ENCODE measurements at regions not wholly inside any gene's neighbourhood (a gene's known extent, or its start where the extent isn't known, plus 50 kb on each side); places are given as distances from the start of the nearest gene placed in this dataset.

DNA sequence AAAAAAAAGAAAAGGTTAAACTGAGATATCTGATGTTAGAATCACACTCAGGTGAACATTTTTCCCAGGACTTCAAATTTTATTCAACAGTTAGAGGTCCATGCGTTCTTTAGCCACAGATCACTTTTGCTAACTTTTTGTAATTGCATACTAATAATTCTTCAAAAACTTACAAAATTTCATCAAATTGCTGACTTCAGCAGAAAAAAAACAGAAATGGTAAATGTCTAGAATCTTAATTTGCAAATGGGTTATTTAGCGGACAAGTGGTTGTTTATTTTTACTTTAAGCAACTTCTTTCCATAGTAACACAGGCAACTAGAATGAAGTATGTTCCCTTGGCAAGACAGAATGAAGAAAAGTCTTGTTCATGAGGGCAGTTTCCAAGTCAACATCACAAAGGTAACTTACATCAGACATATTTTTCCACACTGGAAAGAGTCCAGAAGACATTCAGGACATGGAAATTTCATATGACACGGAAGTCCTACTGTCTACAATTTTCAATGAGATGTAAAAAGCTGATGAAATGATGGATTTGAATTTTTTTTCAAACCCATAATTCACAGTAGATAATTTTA is 62.5 kb upstream of the SOX5 start:
- no peak overlapping the region for H3K4me3 ChIP-seq
- H3K4me1 ChIP-seq = no peaks in the 10 kb centered on the region
- TF ChIP-seq, protein P1, sequence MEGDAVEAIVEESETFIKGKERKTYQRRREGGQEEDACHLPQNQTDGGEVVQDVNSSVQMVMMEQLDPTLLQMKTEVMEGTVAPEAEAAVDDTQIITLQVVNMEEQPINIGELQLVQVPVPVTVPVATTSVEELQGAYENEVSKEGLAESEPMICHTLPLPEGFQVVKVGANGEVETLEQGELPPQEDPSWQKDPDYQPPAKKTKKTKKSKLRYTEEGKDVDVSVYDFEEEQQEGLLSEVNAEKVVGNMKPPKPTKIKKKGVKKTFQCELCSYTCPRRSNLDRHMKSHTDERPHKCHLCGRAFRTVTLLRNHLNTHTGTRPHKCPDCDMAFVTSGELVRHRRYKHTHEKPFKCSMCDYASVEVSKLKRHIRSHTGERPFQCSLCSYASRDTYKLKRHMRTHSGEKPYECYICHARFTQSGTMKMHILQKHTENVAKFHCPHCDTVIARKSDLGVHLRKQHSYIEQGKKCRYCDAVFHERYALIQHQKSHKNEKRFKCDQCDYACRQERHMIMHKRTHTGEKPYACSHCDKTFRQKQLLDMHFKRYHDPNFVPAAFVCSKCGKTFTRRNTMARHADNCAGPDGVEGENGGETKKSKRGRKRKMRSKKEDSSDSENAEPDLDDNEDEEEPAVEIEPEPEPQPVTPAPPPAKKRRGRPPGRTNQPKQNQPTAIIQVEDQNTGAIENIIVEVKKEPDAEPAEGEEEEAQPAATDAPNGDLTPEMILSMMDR (IDR thresholded peaks at IDR 0.05) = no peak
- TF ChIP-seq POLR2A (IDR thresholded peaks at IDR 0.05) = no peak
- no peak for DNase-seq
- no peaks in the 10 kb centered on the region for H3K36me3 ChIP-seq
- intact Hi-C loops (cut with DNase I) = no loop called here
- H3K27me3 ChIP-seq = no peaks in the 10 kb centered on the region
- no peaks in the 10 kb centered on the region for H3K9me3 ChIP-seq
- 77 to 78% methylated on average over 3 of the region's 3 CpGs for WGBS, 2 donors
- no peak overlapping the region for H3K27ac ChIP-seq

DNA sequence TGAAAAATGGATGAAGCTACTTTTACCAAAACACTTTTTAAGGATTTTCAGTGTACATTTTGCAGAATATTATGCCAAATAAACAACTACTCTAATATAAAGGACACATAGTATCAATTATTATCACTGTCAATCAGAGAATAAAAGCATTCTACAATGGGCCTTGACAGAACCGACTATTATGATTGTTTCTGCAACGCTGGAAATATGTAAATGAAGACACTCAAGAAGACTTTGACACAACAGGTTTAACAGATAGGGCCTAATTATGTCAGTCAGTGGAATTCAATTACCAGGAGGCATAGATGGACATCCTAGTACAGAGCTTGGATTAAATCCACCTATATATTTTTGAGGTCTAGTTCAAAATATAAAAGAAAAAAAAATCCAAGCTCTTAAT is 58.7 kb upstream of the SOX5 start:
- 75 to 79% methylated on average over 2 of the region's 2 CpGs for WGBS, 2 donors
- no peak for TF ChIP-seq POLR2A (IDR thresholded peaks at IDR 0.05)
- TF ChIP-seq, protein P1 (IDR thresholded peaks at IDR 0.05) = no peak
- Histone ChIP-seq H3K36me3 (no peaks in the 10 kb centered on the region), H3K27ac (no peak overlapping the region), H3K4me1 (no peaks in the 10 kb centered on the region), H3K4me3 (no peak overlapping the region), H3K9me3 (no peaks in the 10 kb centered on the region), H3K27me3 (no peaks in the 10 kb centered on the region)
- no peak for DNase-seq
- intact Hi-C loops (cut with DNase I) = no loop called here

Small RNA genes lying in the stretch of these regions (small RNA-seq; reads per million reads assigned to genes)
- gene MIR920 (0 reads per million in 4 donors), gene RN7SL38P (0 to 0.99 (median 0.51) reads per million in 4 donors)
